Transverse colon (tissue), 4 donors: ENCODE measurements at regions not wholly inside any gene's neighbourhood (a gene's known extent, or its start where the extent isn't known, plus 50 kb on each side); places are given as distances from the start of the nearest gene placed in this dataset.

Experiments
- DNase-seq: peaks from one replicate; pipeline ENCODE4 v3.0.0-alpha.2; 2019
- H3K27ac ChIP-seq, 4 donors: fragments of 200-600 bp; sonication (generic); 2 replicates each; pipeline ENCODE4 v1.5.1; 2016 to 2018; ENCODE audit warnings: inconsistent platforms in 4 of 4
- H3K27me3 ChIP-seq: fragments of 200-600 bp; sonication (generic); 2 replicates; pipeline ENCODE4 v1.5.1; 2017; ENCODE audit warnings: inconsistent platforms
- H3K36me3 ChIP-seq, 4 donors: fragments of 200-600 bp; sonication (generic); 2 replicates each; pipeline ENCODE4 v1.5.1; 2017 to 2019; ENCODE audit warnings: inconsistent platforms in 4 of 4
- H3K4me1 ChIP-seq, 4 donors: fragments of 200-600 bp; sonication (generic); 2 replicates each; pipeline ENCODE4 v1.5.1; 2017 to 2020; ENCODE audit warnings: inconsistent platforms in 4 of 4
- H3K4me3 ChIP-seq, 4 donors: fragments of 200-600 bp; sonication (generic); 1 replicate in 1 of 4; 2 replicates in 3 of 4; pipeline versions ENCODE4 v1.5.1 to v1.6.1; 2017 to 2019; ENCODE audit warnings: inconsistent platforms in 4 of 4
- H3K9me3 ChIP-seq, 2 donors: fragments of 200-600 bp; sonication (generic); 2 replicates each; pipeline ENCODE4 v1.5.1; 2017 to 2019; ENCODE audit warnings: inconsistent platforms in 2 of 2
- EP300 ChIP-seq: sonication (generic); formaldehyde crosslinking; IDR thresholded peaks from one replicate; pipeline ENCODE4 v1.6.1; 2017; ENCODE audit warnings: antibody characterized with exemption, low read depth
- POLR2A ChIP-seq: fragments of 450-650 bp; IDR thresholded peaks from one replicate; pipeline ENCODE4 v1.6.1; 2016; ENCODE audit warnings: antibody characterized with exemption, mild to moderate bottlenecking, moderate library complexity
- POLR2AphosphoS5 ChIP-seq, 3 donors: sonication (generic); formaldehyde crosslinking; IDR thresholded peaks; one replicate each; pipeline ENCODE4 v1.6.1; 2016; ENCODE audit warnings: antibody characterized with exemption in 3 of 3
- whole genome bisulfite sequencing, 2 donors: methylation state at CpG; one replicate each; pipeline ENCODE4 v1.1.5; 2018; ENCODE audit warnings: low coverage in 1 of 2; 5-methylcytosine and 5-hydroxymethylcytosine counted together
- in situ Hi-C, 4 donors: fragments of 200-750 bp; cut with MboI; loops; one replicate each; pipeline versions ENCODE4 v1.15.0 to v1.15.1; 2017; ENCODE audit warnings: low sequenced_read_pairs in 3 of 4, low pct_ligation_motif_present in 1 of 4, low pct_unique_long_range_greater_than_20kb in 1 of 4
- intact Hi-C: fragments of 100-400 bp; cut with DNase I; formaldehyde crosslinking; loops from one replicate; pipeline ENCODE4 v1.15.1; 2023; ENCODE audit warnings: low total_unique reads
- TF ChIP-seq, protein P1 (sequence below), 5 experiments: fragments of 200-600 bp in 3 of 5; fragments of 450-650 bp in 2 of 5; sonication (generic) in 3 of 5; IDR thresholded peaks; 1 replicate in 2 of 5; 2 replicates in 3 of 5; pipeline ENCODE4 v1.5.1; 2016 to 2017; ENCODE audit warnings: antibody characterized with exemption in 5 of 5, inconsistent platforms in 3 of 5, mild to moderate bottlenecking in 2 of 5, moderate library complexity in 1 of 5

DNA sequence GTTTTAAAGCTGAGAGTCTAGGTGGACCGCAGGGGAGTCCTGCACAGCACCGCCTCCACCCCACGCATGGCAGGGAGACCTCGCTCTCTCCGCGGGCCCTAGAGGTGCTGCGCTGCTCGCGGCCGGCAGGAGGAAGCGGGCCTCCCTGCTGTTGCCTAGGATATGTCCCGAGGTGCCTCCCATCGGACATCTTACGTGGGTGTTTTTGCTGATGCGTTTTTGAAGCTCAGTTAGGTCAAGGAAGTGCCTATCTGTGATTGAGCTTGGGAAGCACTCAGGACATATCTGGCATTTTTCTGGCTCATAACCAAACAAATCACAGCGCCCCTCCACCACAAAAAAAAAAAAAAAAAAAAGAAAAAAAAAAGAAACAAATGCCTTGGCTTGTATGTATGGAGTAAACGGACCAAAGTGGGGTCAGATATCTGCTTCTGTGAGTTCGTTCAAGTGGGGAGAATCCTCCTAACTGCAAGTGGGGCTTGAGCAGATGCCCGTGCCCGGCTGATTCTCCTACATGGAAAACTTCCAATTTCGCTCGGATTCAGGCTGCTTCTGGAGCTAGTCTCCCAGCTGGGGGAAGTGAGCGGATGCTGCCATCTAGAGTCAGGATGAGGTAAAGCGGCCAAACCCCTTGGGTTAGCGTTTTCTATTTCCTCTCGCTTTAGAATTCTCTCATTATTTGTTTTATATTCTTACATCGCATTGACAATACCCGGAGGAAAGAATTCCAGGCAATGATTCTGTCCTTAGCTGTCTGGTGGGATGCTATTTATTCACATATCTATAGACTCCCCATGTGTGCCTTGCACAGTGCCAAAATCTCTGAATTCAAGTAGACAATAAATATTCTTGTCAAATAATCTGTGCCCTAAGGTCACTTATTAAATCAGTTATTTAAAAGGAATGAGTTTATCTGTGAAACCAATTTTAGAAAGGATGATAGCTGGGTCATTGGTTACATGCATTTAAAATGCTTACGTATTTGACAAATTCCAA lies 95.3 kb downstream of the CD8B2 start:
- in situ Hi-C loops (loop anchor here in 1 of 4 donors (25.0 kb wide), 1 partner anchor 470 kb away; no protein-coding TSS in a partner anchor), intact Hi-C loops (no loop called here)
- H3K36me3 ChIP-seq, result no peaks in the 10 kb centered on the region
- no peaks in the 10 kb centered on the region for H3K9me3 ChIP-seq
- TF ChIP-seq POLR2A, result no peak
- TF ChIP-seq, protein P1, sequence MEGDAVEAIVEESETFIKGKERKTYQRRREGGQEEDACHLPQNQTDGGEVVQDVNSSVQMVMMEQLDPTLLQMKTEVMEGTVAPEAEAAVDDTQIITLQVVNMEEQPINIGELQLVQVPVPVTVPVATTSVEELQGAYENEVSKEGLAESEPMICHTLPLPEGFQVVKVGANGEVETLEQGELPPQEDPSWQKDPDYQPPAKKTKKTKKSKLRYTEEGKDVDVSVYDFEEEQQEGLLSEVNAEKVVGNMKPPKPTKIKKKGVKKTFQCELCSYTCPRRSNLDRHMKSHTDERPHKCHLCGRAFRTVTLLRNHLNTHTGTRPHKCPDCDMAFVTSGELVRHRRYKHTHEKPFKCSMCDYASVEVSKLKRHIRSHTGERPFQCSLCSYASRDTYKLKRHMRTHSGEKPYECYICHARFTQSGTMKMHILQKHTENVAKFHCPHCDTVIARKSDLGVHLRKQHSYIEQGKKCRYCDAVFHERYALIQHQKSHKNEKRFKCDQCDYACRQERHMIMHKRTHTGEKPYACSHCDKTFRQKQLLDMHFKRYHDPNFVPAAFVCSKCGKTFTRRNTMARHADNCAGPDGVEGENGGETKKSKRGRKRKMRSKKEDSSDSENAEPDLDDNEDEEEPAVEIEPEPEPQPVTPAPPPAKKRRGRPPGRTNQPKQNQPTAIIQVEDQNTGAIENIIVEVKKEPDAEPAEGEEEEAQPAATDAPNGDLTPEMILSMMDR (IDR thresholded peaks at IDR 0.05), result peak; percentile 63 to 80 (median 72)
- H3K4me3 ChIP-seq, result peak overlapping the region in 2 of 4 donors; percentile 17 to 42
- DNase-seq, result peak; percentile 76
- H3K27ac ChIP-seq, result no peak overlapping the region
- H3K27me3 ChIP-seq, result peaks cover 39% of the 10 kb centered on the region
- WGBS, 2 donors, result 5 to 8% methylated on average over 19 to 29 of the region's 29 CpGs
- H3K4me1 ChIP-seq, result peaks cover 2 to 8% (median 5%) of the 10 kb centered on the region in 4 donors

DNA sequence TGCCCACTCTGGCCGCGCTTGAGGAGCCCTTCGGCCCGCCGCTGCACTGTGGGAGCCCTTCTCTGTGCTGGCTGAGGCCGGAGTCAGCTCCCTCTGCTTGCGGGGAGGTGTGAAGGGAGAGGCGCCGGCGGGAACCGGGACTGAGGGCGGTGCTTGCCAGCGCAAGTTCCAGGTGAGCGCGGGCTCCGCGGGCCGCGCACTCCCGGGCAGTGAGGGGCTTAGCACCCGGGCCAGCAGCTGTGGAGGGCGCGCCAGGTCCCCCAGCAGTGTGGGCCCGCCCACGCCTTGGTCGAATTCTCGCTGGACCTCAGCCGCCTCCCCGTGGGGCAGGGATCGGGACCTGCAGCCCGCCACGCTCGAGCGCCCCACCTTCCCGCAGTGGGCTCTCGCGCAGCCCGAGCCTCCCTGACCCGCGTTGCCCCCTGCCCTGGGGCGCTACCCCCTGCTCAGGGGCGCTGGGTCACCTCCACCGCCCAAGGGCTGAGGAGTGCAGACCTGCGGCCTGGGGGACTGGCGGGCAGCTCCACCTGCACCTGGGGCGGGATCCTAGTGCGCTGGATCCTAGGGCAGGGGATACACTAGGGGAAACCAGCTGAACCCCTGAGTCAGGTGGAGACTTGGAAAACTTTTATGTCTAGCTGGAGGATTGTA lies 97.3 kb downstream of the CD8B2 start:
- H3K4me3 ChIP-seq, result no peak overlapping the region
- WGBS, 2 donors, result 78% methylated on average over 47 of the region's 47 CpGs; no CpG with 5 or more reads in 1 of the 2 donors
- H3K27me3 ChIP-seq, result peaks cover 35% of the 10 kb centered on the region
- H3K27ac ChIP-seq, result no peak overlapping the region
- in situ Hi-C loops, result loop anchor here in 1 of 4 donors (25.0 kb wide), 1 partner anchor 472 kb away; no protein-coding TSS in a partner anchor
- no peak for DNase-seq
- no peaks in the 10 kb centered on the region for H3K36me3 ChIP-seq
- peaks cover 2 to 8% (median 5%) of the 10 kb centered on the region in 4 donors for H3K4me1 ChIP-seq
- TF ChIP-seq, protein P1 (IDR thresholded peaks at IDR 0.05), result no peak
- TF ChIP-seq POLR2AphosphoS5 (IDR thresholded peaks at IDR 0.05) (no peak), EP300 (no peak), POLR2A (no peak)
- intact Hi-C loops, result no loop called here
- no peaks in the 10 kb centered on the region for H3K9me3 ChIP-seq

DNA sequence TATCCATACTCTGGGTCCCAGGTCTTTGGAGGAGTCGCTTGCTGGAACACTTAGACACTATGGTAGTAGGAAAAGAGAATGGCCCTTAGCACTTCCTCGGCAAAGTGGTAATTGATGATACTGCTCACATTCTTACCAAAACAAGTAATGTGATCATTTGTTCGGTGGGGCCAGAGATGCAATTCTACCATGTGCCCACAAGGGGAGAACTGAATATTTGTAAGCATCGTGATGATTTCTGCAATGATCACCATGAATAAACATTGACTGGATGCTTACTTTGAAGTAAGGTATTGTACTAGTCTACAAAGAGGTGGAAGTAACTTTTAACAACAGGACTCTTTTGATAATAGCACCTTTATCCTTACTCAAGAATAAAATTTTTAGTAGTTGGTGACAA lies 109.7 kb downstream of the CD8B2 start:
- in situ Hi-C loops, result loop anchor here in 1 of 4 donors (25.0 kb wide), 1 partner anchor 485 kb away; no protein-coding TSS in a partner anchor

More for the DNA sequence above, 109.7 kb downstream of the CD8B2 start:
- no peak overlapping the region for H3K4me3 ChIP-seq
- no peaks in the 10 kb centered on the region for H3K4me1 ChIP-seq
- no peaks in the 10 kb centered on the region for H3K27me3 ChIP-seq
- TF ChIP-seq EP300 (no peak), POLR2AphosphoS5 (IDR thresholded peaks at IDR 0.05) (no peak)
- TF ChIP-seq, protein P1 (IDR thresholded peaks at IDR 0.05), result peak in 2 of 5 experiments; percentile 9 to 37
- H3K9me3 ChIP-seq, result no peaks in the 10 kb centered on the region
- H3K36me3 ChIP-seq, result no peaks in the 10 kb centered on the region
- H3K27ac ChIP-seq, result no peak overlapping the region
- DNase-seq, result no peak
- intact Hi-C loops, result no loop called here
- WGBS, 2 donors, result 64 to 69% methylated on average over 3 to 4 of the region's 4 CpGs
